Kidney tubule cell (primary cell): ENCODE measurements at regions not wholly inside any gene's neighbourhood (a gene's known extent, or its start where the extent isn't known, plus 50 kb on each side); places are given as distances from the start of the nearest gene placed in this dataset.
"Not testable (repeated sequence)": the region's sequence is repeated elsewhere in the genome, so short reads cannot be mapped to it uniquely, and the experiment has no call there.

Source experiments
- DNase-seq: peaks from one replicate; pipeline ENCODE4 v3.0.0-alpha.2; 2018; ENCODE audit warnings: low spot score

DNA sequence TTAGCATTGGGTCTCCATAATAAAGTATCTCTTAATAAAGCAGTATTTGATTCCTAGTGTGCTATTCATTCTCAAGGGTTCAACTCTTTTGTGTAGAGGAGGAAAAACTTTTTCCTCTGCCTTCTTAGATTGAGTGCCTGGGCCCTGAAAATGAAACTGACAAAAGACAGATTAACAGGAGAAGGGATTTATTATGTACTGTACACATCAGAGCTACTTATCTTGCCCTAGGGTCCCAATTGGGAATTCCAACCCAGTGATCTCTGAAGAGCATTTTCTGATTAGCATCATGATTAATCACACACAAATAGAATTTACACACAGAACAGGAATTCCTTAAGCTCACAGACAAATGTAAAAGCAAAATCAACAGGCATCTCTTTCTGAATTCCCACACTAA is 128.9 kb downstream of the CD164 start:
- DNase-seq = peak; percentile 22

DNA sequence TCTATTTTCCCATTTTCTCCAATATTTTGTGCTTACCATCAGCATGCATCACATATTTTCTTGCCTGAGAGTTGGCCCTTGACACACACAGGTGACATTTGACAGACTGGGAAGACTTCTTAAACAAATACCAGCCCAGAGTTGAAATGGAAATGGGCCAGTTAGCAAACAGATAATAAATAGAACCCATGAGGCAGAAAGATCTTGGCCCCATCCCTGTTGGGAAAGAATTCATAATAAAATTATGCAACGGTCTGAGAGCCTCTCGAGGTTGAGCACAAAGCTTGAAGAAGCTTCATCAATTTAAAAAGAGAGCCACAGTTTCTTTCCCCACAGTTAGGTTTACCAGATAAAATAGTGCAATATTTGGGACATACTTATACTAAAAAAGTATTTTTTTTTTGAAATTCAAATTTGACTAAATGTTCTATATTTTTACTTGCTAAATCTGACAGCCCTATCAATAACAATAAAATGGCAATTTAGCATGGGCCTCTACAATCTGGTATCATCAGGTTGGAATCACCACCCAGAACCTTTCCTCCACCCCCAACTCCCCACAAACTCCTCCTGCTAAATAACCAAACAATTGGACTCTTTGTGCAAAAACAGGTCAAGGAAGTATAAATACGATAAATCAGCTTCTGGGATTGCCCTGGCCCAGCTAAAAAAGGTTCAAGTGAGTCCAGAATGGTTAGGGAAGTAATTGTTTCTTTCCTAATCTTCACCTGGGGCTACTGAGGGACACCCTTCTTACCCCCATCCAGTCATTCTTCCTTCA is 129.8 kb downstream of the CD164 start:
- DNase-seq = no peak

DNA sequence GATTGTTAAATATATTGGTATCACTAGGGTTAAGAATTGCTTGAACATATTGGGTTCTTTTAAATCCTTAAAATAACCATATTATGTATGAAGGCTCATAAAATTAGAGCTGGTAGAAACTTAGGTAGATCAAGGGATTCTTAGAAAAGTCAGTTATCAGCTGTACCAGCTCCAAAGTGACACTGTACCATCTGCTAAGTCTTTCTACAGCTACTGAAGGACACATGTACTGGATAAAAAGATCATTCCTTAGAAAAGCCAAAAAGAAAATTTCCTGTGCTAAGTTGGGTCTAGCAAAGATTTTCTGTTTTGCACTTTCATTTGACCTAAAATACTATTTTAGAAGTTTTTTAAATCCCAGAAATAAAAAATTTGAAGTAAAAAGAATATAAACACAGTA is 130.4 kb downstream of the CD164 start:
- DNase-seq = no peak

DNA sequence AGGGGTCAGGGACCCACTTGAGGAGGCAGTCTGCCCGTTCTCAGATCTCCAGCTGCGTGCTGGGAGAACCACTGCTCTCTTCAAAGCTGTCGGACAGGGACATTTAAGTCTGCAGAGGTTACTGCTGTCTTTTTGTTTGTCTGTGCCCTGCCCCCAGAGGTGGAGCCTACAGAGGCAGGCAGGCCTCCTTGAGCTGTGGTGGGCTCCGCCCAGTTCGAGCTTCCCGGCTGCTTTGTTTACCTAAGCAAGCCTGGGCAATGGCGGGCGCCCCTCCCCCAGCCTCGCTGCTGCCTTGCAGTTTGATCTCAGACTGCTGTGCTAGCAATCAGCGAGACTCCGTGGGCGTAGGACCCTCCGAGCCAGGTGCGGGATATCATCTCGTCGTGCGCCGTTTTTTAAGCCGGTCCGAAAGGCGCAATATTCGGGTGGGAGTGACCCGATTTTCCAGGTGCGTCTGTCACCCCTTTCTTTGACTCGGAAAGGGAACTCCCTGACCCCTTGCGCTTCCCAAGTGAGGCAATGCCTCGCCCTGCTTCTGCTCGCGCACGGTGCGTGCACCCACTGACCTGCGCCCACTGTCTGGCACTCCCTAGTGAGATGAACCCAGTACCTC is 131.6 kb downstream of the CD164 start:
- not testable (repeated sequence) for DNase-seq

DNA sequence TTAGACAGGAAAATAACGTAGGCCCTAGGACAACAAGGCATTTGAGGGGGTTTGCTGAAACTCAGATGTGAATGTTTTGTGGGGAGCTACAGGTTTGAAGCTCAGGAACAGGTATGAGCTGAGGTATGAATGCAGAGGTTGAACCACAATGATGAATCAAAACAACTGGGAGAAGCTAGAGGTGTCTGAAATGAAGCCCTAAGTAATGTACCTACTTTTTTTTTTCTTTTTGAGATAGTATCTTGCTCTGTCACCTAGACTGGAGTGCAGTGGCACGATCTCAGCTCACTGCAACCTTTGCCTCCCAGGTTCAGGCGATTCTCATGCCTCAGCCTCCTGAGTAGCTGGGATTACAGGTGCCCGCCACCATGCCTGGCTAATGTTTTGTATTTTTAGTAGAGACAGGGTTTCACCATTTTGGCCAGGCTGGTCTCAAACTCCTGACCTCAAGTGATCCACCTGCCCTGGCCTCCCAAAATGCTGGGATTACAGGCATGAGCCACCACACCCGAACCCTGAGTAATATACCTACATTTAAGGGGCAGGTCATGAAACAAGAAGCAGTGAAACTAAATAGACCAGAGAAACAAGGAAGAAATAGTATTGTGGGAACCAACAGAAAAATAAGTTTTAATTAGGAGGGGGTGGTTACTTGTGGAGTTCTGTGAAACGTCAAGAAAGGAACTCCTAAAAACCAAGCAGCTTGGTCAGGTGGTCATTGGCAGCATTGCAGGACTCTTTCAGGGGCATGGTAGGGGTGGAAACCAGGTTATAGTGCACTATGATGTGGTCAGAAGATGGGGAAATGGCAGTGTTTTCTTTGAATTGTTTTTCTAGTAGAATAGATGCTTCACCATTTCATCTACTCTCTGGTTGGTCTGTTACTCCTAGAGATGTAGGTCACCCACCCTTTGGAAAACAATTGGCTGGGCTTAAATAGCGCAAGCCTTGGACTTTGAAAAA is 138.1 kb downstream of the CD164 start:
- DNase-seq = no peak

DNA sequence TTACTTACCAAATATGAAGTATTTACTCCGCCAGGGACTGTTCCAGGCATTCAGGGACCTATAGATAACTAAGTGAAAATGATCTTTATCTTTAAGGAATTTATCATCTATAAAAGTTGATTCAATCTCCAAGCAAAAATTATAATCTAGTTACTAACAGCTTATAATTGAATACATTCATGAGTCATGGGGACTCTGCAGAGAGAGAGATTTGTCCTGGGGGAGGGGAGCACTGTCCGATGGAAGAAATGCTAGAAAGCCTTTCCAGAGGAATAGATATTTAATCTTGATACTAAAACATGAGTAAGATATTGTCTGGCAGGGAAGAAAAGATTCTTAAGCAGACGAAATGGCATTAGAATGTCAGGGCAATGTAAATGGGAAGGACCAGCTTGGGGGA is 139.3 kb downstream of the CD164 start:
- DNase-seq = no peak

DNA sequence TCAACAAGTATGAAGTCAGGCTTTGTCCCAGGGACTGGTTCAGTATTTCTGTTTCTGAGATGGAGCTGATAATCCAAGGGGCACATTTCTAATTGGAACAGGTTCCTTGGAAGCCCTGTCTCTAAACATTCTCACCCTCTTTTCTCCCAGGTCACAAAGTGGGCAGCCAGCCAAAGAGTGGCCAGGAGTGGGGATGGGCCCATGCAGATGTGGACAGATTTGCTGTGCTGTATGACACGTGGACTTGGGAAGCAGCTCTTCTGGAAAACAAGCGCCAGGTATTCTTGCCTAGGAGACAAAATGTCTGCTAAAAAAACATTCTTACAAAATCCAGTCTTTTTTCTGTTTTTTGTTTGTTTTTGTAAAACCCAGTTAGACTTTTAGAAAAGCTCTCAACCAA is 140.2 kb downstream of the CD164 start:
- DNase-seq = no peak

DNA sequence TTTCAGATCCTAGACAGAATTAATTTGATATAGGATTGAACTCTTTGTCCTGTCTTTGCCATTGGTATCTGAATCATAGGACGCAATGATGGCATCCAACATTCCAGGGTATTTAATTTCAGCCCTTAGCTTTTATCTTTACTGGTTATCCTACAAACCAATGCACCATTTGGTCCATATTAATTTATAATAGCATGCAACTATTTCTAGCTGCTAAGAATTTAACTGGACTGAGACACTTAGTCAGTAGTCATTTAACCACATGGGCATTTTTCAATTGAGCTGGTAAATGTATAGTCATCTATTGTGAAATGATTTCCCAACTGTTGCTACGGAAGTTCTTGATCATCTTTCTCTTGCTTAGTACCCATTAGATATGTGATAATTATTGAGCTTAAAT is 141.1 kb downstream of the CD164 start:
- peak; percentile 26 for DNase-seq

DNA sequence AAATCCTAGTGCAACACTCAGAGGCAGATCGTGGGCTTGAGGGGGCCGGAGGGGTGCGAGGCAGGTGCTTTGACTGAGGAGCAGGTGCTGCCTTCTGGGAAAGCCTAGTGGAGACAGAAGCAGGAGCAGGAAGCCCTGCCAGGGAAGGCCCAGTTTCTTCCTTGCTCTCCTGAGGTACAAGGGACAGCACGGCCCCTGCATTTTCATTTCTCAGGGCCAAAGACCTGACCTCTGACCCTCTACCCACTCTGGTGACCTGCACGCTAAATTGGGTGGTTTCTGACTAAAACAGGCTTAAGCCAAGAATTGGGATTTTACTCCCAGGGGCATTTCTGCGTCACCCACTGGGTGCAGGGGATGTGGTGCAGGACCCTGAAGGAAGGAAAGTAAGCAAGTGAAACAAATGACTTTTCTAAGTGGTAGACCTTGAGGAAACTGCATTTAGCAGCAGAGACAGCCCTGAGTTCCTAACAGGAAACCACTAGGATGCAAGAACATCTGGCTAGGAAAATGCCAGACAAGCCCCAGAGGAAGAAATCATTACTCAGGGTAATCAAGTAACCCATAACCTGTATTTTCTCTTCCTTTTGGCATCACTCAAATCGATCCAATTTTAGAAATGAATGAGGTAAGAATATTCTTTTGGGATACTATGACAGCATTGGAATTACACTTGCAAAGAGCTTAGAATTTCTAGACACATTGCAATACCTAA is 141.7 kb downstream of the CD164 start:
- no peak for DNase-seq

DNA sequence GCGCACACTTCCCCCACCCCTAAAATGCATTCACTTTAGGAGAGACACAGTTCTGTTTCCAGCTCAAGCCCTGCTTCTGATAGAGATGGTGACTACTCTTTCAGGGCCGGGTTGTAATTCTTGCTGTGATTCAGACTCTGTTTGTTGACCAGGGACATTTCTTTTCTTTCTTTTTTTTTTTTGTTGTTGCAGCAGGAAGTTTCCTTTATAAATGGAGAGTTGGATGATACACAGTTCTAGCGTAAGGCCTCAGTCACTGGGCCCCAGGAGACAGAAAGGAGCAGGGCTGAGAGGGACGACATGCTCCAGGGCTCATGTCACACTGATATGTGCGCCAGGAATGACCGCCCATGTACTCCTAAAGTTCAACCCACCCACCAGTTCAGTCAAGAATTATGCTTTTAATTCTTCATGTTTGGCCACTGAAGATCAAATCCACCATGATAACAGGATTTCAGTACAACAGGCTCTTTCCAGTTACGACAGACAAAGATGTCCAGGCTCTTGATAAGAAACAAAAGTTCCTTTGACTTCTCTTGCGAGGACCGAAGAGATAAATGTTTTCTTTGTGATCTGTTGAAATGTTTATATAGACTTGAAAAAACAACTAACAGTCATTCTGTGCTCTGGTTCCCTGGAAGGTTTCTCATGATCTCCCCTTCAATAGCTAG is 142.5 kb downstream of the CD164 start:
- DNase-seq = no peak

DNA sequence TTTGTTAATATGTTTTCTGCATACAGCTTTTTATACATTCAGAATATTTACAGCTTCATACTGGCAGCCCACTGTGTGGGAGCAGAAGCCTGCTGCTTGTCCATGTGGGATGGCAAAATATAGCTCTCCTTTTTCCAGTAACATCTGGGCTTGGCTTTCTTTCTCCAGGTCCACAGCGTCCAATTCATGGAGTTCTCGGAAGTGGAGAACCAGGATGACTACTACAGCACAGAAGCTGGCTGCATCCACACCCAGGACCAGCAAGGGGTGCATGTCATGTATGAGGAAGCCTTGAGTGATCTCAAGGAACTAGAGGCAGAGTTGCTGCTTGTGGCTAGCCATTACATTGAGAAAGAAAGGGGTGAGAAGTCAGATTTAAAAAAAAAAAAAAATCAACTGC is 143.1 kb downstream of the CD164 start:
- DNase-seq = no peak

DNA sequence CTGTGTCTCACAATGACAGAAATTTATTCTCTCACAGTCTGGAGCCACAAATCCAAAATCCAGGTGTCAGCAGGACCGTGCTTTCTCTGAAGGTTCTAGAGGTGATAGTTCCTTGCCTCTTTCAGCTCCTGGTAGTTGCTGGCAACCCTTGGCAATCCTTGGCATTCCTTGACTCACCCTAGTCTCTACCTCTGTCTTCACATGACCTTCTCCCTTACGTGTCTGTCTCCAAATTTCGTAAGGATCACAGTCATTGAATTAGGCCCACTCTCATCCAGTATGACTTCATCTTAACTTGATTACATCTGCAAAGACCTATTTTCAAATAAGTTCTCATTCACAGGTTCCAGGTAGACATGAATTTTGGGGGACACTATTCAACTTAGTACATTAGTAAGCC is 143.1 kb downstream of the CEP57L1 start:
- DNase-seq = no peak

DNA sequence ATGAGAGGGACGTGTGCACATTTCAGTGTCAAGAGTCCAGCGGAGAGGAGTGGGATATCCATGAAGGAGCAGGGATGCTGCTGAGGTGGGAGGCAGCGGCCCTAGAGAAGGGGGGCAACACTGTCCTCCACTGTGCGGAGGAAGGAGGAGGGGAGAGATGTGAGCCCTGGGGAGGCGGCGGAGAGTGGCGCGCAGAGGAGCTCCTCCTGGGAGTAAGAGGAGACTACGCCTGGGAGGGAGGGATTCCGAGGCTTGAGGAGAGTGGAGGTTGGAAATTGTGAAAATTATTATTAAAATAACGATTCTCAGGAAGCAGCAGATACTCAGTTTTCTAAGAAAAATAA is 142.7 kb downstream of the CEP57L1 start:
- DNase-seq = no peak

DNA sequence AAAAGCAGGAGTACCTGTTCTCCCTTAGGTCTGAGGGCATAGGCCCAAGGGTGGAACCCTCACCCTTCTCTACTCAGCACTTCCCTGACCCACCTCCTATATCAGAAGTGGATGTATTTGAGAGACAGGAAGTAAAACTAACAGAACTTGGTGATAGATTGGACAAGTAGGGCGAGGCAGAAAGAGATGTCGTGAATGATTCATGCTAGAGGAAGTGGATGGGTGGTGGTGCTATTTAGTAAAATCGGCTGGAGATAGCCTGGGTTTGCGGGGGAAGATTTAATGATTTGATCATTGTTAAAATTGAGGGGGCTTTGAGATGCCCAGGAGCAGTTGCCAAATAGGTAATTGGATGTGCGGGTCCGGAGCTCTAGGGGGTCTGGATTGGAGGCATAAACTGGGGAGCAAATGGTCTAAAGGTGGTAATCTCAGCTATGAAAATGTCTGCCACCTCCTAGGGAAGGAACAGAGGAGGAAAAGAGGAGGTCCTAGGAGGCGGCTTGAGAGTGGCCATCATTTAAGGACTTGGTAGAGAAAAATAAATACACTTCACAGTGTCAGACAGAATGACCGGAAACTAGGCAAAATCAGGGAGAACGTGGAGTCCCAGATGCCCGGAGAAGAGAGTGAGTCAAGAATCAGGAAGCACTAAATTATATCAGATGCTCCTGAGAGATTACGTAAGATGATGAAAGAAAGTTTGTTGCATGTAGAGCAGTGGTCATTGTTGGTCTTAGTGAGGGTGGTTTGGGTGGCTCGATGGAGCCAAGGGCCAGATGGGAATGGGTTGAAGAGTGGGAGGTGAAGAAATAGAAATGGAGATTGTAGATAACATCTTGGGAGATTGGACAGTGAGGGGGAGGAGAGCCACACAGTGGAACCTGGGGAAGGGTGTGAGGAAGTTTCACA is 142.0 kb downstream of the CEP57L1 start:
- no peak for DNase-seq

DNA sequence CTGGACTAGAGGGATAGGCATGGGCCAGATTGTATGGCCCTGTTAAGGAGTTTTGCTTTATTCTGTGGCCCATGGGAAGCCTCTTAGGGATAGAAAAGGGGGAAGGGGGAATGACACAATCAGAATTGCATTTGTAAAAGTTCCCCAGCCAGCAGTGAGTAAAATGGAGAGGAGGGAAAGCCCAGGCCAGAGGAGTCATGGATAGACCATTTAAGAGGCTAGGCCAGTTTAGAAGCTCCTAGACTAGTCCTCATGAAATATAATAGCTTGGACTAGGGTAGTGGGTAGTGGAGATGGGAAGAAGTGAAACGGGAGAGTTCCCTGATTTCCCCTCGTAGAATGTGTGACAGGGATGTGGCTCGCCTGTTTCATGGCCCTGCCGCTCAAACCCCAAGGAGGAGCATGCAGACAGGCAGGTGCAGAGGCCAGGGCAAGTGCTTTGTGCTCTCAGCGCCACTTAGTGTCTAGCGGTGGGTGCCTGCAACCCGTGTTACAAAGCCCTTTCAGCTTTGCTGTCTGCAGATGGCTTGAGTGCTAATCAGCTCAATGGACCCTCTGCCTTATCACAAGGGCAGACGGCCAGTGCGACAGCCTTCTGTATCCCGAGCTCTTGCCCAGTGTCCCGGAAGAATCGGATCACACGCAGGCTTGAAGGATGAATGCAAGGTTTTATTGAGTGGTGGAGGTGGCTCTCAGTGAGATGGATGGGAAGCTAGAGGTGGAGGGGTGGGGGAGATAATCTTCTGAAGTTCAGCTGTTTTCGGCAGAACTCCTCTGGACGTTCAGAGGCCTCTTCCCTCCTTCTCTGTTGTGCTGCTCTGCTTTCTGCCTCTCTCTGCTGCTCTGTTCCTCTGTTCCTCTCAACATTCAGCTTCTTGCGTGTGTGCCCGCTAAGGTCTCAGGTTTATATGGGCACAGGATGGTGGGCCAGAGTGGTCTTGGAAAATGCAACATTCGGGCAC is 141.1 kb downstream of the CEP57L1 start:
- DNase-seq = no peak

DNA sequence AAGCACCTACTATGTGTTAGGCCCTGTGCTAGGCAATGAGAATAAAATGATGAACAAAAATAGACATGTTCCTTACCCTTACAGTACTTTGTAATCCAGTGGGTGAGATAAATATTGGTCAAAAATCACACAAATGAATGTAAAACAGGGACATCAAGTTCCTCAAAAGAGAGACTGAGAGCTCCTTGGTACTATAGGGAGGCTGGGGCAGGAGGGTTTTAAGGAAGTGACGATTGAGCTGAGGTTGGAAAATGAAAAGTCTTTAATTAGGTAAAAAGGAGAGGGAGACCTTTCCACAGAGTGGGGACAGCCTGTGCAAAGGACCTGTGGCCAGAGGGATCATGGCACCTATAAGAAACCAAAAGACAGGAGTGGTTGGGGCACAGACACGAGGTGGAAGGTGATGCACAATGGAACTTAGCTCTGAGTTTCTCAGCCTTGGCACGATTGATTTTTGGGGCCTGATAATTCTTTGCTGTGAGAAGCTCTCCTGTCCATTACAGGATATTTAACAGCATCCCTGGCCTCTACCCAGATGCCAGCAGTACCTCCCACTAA is 140.3 kb downstream of the CEP57L1 start:
- DNase-seq = no peak

DNA sequence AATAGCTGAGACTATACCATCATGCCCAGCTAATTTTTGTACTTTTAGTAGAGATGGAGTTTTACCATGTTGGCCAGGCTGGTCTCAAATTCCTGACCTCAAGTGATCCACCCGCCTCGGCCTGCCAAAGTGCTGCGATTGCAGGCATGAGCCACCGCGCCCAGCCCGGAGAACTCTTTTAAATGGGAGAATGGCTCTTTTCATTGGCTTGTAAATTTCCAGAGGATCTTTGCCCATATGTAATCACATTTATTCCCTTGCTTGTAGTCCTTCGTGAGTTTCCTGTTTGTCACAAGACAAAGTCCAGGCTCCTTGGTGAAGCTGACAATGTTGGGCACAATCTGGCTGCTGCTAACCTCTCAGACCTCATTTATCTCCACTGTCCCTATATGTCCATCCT is 135.1 kb downstream of the CEP57L1 start:
- DNase-seq = no peak

DNA sequence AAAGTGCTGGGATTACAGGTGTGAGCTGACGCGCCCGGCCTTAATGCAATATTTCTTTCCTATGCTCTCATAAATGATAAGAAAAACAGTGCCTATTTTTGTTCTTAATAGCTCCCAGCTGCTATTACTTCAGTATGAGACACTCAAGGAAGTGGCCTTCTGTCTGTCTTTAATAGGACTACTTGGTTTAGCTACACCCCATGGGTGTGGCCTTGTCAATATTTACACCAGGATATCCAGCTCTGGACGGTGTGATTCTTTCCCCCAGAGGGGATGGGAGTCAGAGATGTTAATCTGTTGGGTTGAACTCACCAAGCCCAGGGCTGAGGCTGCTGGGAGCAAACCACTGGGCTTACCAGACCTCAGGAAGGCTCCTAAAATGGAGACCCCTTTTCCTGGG is 134.2 kb downstream of the CEP57L1 start:
- peak; percentile 57 for DNase-seq

DNA sequence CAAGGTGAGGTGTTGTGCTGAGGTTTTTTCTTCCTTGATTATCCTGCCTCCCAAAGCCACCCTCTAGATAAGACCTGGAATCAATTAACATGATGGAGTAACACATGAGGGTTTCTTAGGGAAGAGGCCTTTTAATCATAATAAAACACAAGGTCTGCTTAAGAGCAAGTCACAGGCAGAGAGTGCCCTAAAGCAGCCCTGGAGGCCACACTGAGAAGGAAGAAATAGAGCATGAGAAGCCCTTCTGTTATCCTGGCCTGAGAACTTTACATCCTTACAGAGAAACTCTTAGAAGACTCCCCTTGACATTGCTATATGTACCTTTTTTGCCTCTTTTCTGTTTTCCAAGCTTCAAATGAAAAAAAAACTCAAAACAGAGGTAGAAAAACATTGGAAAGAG is 132.3 kb downstream of the CEP57L1 start:
- no peak for DNase-seq
